DND-41 (cell line): ENCODE measurements at regions not wholly inside any gene's neighbourhood (a gene's known extent, or its start where the extent isn't known, plus 50 kb on each side); places are given as distances from the start of the nearest gene placed in this dataset.

Experiments used
- ATAC-seq: fragments of 200-7000 bp; cut with Tn5 transposase; 3 replicates; pipeline ENCODE4 v1.9.1; 2021; ENCODE audit warnings: low read depth; ENCODE audit not compliant: insufficient read depth
- DNase-seq: peaks from one replicate; pipeline ENCODE4 v3.0.0-alpha.2; 2020
- H2AFZ ChIP-seq: 2 replicates; pipeline ENCODE4 v1.6.0; 2012; ENCODE audit warnings: low read depth, low read length
- H3K27ac ChIP-seq: 2 replicates; pipeline ENCODE4 v1.5.1; 2012; ENCODE audit warnings: low read length, inconsistent platforms
- H3K27me3 ChIP-seq: fragments of 200-600 bp; sonication (generic); 2 replicates; pipeline ENCODE4 v1.6.0; 2012; ENCODE audit warnings: low read length, mild to moderate bottlenecking, inconsistent platforms; ENCODE audit not compliant: insufficient read depth, poor library complexity
- H3K36me3 ChIP-seq: 2 replicates; pipeline ENCODE4 v1.5.1; 2012; ENCODE audit warnings: low read length, inconsistent platforms; ENCODE audit not compliant: insufficient read depth
- H3K4me1 ChIP-seq: 2 replicates; pipeline ENCODE4 v1.5.1; 2012; ENCODE audit warnings: mild to moderate bottlenecking, low read length; ENCODE audit not compliant: insufficient read depth
- H3K4me2 ChIP-seq: 2 replicates; pipeline ENCODE4 v1.6.0; 2012; ENCODE audit warnings: mild to moderate bottlenecking, moderate library complexity, low read length, inconsistent platforms; ENCODE audit not compliant: insufficient read depth
- H3K4me3 ChIP-seq, 2 experiments: fragments of 200-600 bp in 1 of 2; shearing (Covaris generic) in 1 of 2; 2 replicates each; pipeline ENCODE4 v1.5.1; 2012 to 2016; ENCODE audit warnings: inconsistent platforms in 2 of 2, low read length in 2 of 2, mild to moderate bottlenecking in 2 of 2, low read depth in 1 of 2, moderate library complexity in 1 of 2
- H3K79me2 ChIP-seq: 2 replicates; pipeline ENCODE4 v1.6.0; 2012; ENCODE audit warnings: low read length, inconsistent platforms; ENCODE audit not compliant: insufficient read depth
- H3K9ac ChIP-seq: 2 replicates; pipeline ENCODE4 v1.6.0; 2012; ENCODE audit warnings: low read depth, mild to moderate bottlenecking, inconsistent platforms, low read length, moderate library complexity
- H3K9me3 ChIP-seq: 2 replicates; pipeline ENCODE4 v1.5.1; 2012; ENCODE audit warnings: low read length, moderate library complexity, mild to moderate bottlenecking, inconsistent platforms; ENCODE audit not compliant: insufficient read depth, severe bottlenecking
- H4K20me1 ChIP-seq: 2 replicates; pipeline ENCODE4 v1.6.0; 2012; ENCODE audit warnings: low read length; ENCODE audit not compliant: insufficient read depth
- EZH2 ChIP-seq: IDR thresholded peaks from 3 replicates; pipeline ENCODE4 v1.6.1; 2012; ENCODE audit warnings: borderline replicate concordance, low read depth, mild to moderate bottlenecking, moderate library complexity, low read length, inconsistent platforms; ENCODE audit not compliant: severe bottlenecking
- TF ChIP-seq, protein P1 (sequence below): IDR thresholded peaks from 2 replicates; pipeline ENCODE4 v1.5.1; 2012; ENCODE audit warnings: borderline replicate concordance, low read length, moderate library complexity, mild to moderate bottlenecking; ENCODE audit not compliant: poor library complexity, severe bottlenecking; ENCODE audit errors: extremely low read depth

DNA sequence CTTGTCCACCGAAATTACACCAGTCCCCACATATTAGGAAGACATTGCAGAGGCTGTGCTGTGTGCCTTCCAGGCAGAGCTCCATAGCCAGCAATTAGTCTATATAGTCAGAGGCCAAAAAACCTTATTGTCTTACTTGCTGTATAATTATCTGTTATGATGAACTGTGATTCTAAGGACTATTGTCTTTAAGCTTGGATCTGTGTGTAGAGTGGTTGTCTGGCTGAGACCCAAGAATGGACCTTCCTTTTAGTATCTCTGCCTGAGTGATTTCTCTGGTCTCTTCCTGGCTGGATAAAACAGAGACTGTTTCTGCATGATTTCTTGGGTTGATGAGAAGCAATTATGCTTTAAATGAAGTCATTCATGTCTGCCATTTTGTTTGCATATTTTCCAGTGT, 465.3 kb downstream of the PRKD1 start:
- Histone ChIP-seq H3K79me2 (no peaks in the 10 kb centered on the region), H3K9me3 (no peaks in the 10 kb centered on the region), H4K20me1 (no peaks in the 10 kb centered on the region), H3K4me2 (no peak overlapping the region), H3K27ac (no peak overlapping the region), H3K36me3 (no peaks in the 10 kb centered on the region), H3K9ac (no peak overlapping the region), H2AFZ (no peak overlapping the region), H3K27me3 (no peaks in the 10 kb centered on the region), H3K4me1 (no peaks in the 10 kb centered on the region), H3K4me3 (no peak overlapping the region)
- TF ChIP-seq, protein P1, sequence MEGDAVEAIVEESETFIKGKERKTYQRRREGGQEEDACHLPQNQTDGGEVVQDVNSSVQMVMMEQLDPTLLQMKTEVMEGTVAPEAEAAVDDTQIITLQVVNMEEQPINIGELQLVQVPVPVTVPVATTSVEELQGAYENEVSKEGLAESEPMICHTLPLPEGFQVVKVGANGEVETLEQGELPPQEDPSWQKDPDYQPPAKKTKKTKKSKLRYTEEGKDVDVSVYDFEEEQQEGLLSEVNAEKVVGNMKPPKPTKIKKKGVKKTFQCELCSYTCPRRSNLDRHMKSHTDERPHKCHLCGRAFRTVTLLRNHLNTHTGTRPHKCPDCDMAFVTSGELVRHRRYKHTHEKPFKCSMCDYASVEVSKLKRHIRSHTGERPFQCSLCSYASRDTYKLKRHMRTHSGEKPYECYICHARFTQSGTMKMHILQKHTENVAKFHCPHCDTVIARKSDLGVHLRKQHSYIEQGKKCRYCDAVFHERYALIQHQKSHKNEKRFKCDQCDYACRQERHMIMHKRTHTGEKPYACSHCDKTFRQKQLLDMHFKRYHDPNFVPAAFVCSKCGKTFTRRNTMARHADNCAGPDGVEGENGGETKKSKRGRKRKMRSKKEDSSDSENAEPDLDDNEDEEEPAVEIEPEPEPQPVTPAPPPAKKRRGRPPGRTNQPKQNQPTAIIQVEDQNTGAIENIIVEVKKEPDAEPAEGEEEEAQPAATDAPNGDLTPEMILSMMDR, result no peak
- TF ChIP-seq EZH2, result no peak
- DNase-seq (no peak), ATAC-seq (no peak)

DNA sequence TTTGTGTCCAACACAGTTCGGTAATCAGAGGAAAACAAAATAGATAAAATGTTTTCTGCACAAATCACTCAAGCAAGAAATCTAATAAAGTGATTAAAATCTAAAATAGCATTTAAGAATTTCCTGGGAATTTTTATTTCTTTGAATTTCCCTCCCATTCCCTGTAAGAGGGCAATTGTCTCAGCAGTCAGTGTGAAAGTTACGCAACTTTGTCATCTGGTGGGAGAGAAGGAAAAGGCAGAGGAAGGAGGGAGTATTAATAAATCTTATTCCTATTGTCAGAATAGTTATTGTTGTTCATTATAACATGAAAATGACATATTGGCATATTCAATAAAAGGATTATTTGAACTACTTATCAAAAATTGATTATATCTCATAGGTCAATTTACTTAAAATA, 464.9 kb downstream of the PRKD1 start:
- DNase-seq (no peak), ATAC-seq (no peak)
- H3K27ac ChIP-seq, result no peak overlapping the region
- no peak overlapping the region for H2AFZ ChIP-seq
- H3K36me3 ChIP-seq, result no peaks in the 10 kb centered on the region
- no peaks in the 10 kb centered on the region for H3K9me3 ChIP-seq
- H3K4me2 ChIP-seq, result no peak overlapping the region
- no peaks in the 10 kb centered on the region for H3K4me1 ChIP-seq
- H3K27me3 ChIP-seq, result no peaks in the 10 kb centered on the region
- no peak overlapping the region for H3K9ac ChIP-seq
- H4K20me1 ChIP-seq, result no peaks in the 10 kb centered on the region
- H3K79me2 ChIP-seq, result no peaks in the 10 kb centered on the region
- H3K4me3 ChIP-seq, result no peak overlapping the region
- TF ChIP-seq EZH2, result no peak
- TF ChIP-seq, protein P1, result no peak

- no peak for DNase-seq
- TF ChIP-seq, protein P1, result no peak
- TF ChIP-seq EZH2, result no peak
- H3K36me3 ChIP-seq, result no peaks in the 10 kb centered on the region
Measured at GRCh38 chr14:29463727-29464395, 463.8 kb downstream of the PRKD1 start.

More at GRCh38 chr14:29463727-29464395, 463.8 kb downstream of the PRKD1 start:
- H3K4me2 ChIP-seq, result no peak overlapping the region
- no peak overlapping the region for H3K27ac ChIP-seq
- H3K79me2 ChIP-seq, result no peaks in the 10 kb centered on the region
- H3K27me3 ChIP-seq, result no peaks in the 10 kb centered on the region
- no peak for ATAC-seq
- no peak overlapping the region for H2AFZ ChIP-seq
- H3K9ac ChIP-seq, result no peak overlapping the region
- H3K4me1 ChIP-seq, result no peaks in the 10 kb centered on the region
- no peak overlapping the region for H3K4me3 ChIP-seq
- H4K20me1 ChIP-seq, result no peaks in the 10 kb centered on the region
- H3K9me3 ChIP-seq, result no peaks in the 10 kb centered on the region
